HG03457 (cell line): ENCODE measurements at regions not wholly inside any gene's neighbourhood (a gene's known extent, or its start where the extent isn't known, plus 50 kb on each side); places are given as distances from the start of the nearest gene placed in this dataset.
"Not testable (repeated sequence)": the region's sequence is repeated elsewhere in the genome, so short reads cannot be mapped to it uniquely, and the experiment has no call there.

Source experiments
- ATAC-seq: cut with Tn5 transposase; IDR thresholded peaks from one replicate; pipeline ENCODE4 v1.9.1; 2021; ENCODE audit warnings: moderate number of reproducible peaks; ENCODE audit not compliant: unreplicated experiment

DNA sequence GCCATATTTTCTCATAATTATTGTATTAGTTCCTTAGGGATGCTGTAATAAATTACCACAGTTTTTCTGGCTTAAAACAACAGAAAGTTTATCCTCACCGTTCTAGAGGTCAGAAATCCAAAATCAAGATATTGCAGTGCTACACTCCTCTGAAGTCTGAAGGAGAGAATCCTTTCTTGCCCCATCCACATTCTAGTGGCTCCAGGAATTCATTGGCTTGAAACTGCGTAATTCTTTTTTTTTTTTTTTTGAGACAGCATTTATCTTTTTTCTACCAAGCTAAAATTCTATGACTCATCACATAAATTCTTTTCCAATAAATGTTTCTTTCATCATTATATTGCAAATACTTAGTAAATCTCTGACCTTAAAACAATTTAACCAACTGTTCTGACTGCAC, 451.0 kb upstream of the RGS18 start:
- no peak for ATAC-seq

DNA sequence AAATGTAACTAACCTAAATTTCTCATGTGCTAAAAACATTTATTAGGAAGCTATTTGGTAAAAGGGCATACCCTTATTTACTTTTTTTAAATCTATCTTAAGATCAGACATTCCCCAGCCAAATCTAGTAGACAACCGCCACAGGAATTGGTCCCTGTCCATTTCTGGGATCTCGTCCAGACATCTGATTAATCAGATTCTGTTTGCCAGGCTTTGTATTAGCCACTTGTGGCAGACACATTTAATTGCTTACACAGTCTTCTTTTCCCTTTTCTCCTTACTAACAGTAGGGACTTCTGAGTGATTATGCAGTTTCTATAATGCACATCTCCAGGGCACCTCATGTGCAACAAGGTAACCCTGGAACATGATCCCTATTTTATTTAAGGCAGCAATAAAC, 449.0 kb upstream of the RGS18 start:
- no peak for ATAC-seq

DNA sequence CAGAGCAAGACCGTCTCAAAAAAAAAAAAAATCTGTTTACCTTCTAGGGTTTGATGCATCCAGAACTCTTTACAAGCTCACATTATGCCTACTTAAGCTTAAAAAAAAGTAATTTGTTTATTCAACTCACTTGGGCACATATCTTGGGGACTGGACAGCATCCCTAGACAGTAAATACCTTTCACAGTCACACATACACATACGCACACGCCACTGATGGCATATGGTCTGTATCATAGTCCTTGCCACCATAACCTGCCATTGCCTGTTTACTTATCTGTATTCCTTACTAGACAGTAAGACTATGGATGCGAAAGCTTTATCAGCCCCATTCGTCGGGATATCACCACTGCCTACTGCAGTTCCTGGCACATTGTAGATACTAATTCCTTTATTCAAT, 446.3 kb upstream of the RGS18 start:
- no peak for ATAC-seq

DNA sequence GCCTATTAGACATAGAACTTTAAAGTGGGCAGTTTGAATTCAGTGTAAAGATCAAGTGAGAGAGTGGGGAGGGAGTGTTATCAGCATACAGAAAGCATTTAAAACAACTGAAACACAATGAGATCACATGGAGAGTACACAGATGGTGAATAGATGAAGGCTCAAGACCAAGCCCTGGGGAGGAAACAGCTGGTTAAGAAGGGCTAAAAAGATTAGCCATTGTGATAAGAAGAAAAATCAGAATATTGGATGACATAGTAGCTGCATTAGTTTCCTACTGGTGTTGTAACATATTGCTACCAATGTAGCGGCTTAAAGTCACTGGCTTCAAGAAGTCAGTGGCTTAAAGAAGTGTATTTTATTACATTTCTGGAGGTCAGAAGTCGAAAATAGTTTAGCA, 443.4 kb upstream of the RGS18 start:
- ATAC-seq, result no peak

- no peak for ATAC-seq
These were observed 428.5 kb upstream of the RGS18 start for GRCh38 chr1:191729742-191730141.

GRCh38 chr1:191731608-191732302, 426.5 kb upstream of the RGS18 start:
- ATAC-seq, result not testable (repeated sequence)

DNA sequence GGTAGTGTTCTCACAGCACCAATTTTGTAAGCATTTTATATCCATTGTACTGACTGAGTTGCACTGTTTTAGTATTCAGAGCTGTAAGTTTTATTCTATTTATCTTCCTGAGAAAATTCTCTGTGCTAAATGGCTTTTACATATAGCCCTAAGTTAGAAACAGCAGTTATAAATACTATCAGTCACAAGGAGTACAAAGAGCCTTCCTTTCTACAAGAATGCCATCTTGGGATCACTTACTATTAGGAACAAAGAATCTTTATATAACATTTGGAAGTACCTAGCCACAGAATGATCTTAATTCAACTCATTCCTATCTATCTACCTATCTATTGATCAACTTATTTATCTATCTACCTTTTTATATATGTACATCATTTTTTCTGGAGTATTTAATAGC, 423.9 kb upstream of the RGS18 start:
- no peak for ATAC-seq

GRCh38 chr1:191739544-191739943, 418.7 kb upstream of the RGS18 start:
- ATAC-seq, result no peak

- ATAC-seq, result no peak
These were observed 405.9 kb upstream of the RGS18 start for GRCh38 chr1:191752342-191752741.

DNA sequence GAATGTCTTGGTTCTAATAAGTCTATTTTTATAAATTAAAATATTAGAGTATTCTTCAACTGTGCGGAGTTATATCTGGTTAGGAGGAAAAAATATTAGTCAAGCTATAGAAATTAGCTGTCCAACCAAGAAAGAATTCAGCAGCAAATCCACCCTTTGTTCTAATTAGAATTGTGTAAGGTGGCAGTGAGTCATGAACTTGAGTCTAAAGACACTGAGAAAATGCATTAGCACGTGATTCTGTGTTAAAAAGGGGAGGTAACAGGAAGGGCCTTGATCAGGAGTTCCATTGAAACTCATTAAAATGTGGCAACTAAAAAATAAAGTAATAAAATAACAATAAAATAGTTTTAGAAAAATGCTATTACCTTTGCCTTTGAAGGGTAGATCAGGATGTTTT, 398.2 kb upstream of the RGS18 start:
- no peak for ATAC-seq

- no peak for ATAC-seq
These were observed 369.7 kb upstream of the RGS18 start for GRCh38 chr1:191788551-191788950.

DNA sequence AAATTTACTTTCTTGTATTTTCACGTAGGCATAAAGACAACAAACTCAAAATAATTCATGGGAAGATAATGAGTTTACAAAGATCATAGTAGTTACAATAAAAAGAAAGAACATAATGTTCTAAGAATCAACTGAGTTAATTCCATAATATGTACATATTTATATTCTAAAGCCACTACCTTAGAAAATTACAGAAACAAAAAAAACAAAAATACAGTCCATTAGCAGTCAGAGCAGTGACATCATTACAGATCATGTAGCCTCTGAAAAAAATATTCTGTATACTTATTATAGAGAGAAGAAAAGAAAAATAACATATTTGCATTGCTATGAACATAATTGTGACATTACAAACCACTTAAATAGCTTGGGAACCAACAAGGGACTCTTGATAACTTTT, 360.1 kb upstream of the RGS18 start:
- ATAC-seq, result no peak

DNA sequence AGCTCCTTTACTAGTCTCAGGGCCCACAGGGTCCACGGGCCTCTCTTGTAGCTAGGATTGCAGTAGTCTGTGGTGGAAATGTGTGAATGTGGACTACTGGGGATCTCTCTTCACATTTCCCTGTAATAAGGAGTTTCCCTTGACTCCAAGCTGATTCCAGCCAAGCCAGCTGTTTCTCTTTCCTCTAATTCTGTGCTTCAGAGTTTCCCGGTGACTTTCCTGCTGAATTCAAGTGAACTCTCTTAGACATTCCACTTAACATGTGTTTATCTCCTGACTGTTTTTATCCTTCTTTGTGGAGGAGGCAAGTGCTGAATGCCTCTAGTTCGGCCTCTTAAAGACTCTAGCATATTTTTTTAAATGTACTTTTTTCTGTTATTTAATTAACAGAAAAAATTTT, 354.0 kb upstream of the RGS18 start:
- no peak for ATAC-seq

GRCh38 chr1:191813593-191813992, 344.7 kb upstream of the RGS18 start:
- ATAC-seq, result not testable (repeated sequence)

DNA sequence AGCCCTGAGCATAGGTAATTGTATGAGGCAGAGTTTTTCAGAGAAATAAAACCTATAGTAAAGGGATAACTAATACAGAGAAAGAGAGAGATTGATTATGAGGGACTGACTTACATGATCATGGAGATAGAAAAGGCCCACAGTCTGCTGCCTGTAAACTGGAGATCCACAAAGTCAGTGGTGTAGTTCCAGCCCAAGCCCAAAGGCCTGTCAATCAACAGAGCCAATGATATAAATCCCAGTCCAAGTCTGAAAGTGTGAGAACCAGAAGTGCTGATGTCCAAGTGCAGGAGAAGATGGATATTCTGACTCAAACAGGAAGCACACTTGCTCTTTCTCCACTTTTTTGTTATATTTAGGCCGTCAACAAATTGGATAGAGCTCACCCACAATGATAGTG, 340.1 kb upstream of the RGS18 start:
- no peak for ATAC-seq

GRCh38 chr1:191831572-191831971, 326.7 kb upstream of the RGS18 start:
- no peak for ATAC-seq

DNA sequence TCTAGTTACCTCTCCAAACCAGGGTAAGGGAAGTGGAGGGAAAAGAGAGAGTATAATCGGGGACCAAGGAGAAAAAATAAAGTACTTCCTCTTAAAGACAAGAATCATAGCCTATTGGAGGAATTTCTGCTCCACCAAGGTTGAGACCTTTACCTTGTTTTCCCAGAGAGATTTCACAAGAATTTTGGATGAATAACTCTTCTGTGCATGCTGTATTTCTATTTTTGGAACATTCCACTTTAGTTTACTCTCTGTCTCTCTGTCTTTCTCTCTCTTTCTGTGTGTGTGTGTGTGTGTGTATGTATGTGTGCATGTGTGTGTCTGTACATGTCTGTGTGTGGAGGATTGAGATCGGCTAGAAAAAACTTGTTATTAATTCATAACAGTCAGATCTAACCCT, 318.4 kb upstream of the RGS18 start:
- no peak for ATAC-seq

GRCh38 chr1:191851799-191852595, 306.3 kb upstream of the RGS18 start:
- no peak for ATAC-seq

GRCh38 chr1:191852907-191853306, 305.4 kb upstream of the RGS18 start:
- no peak for ATAC-seq

DNA sequence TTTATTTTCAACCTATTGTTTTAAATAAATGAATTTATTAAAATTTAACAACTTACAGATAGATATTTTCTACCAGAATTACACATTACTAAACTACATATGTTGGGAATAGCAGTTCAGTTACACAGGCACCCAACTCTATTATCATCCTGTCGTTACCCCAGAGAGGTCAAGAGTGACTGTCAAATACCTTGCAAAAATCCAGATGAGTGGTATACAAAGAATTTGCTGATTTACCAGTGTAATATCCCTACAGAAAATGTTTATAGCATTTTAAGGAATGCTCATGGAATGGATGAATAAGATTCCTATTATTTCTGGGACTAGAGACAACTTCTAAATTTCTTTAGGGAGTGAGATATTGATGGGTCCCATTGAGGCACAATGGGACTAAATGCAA, 300.7 kb upstream of the RGS18 start:
- no peak for ATAC-seq

- no peak for ATAC-seq
These were observed 292.8 kb upstream of the RGS18 start for GRCh38 chr1:191865479-191865878.

- ATAC-seq, result no peak
These were observed 292.1 kb upstream of the RGS18 start for GRCh38 chr1:191866155-191866554.
